ENCODE measurements at regions not wholly inside any gene's neighbourhood (a gene's known extent, or its start where the extent isn't known, plus 50 kb on each side); places are given as distances from the start of the nearest gene placed in this dataset.
"Not testable (repeated sequence)": the region's sequence is repeated elsewhere in the genome, so short reads cannot be mapped to it uniquely, and the experiment has no call there.

DNA sequence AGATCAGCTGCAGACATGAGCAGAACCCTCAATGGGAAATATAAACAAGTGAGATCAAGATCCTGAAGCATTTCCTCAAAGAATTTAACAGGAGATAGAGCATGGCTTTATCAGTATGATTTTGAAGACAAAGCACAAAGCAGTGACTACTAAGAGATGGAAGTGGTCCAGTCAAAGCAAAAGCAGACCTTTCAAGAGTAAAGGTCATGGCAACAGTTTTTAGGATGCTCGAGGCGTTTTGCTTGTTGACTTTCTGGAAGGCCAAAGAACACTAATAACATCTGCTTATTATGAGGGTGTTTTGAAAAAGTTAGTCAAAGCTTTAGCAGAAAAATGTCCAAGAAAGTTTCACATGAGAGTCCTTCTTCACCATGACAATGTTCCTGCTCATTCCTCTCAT lies 128.5 kb downstream of the KCNE4 start:
- TF ChIP-seq, protein P1, sequence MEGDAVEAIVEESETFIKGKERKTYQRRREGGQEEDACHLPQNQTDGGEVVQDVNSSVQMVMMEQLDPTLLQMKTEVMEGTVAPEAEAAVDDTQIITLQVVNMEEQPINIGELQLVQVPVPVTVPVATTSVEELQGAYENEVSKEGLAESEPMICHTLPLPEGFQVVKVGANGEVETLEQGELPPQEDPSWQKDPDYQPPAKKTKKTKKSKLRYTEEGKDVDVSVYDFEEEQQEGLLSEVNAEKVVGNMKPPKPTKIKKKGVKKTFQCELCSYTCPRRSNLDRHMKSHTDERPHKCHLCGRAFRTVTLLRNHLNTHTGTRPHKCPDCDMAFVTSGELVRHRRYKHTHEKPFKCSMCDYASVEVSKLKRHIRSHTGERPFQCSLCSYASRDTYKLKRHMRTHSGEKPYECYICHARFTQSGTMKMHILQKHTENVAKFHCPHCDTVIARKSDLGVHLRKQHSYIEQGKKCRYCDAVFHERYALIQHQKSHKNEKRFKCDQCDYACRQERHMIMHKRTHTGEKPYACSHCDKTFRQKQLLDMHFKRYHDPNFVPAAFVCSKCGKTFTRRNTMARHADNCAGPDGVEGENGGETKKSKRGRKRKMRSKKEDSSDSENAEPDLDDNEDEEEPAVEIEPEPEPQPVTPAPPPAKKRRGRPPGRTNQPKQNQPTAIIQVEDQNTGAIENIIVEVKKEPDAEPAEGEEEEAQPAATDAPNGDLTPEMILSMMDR (IDR thresholded peaks at IDR 0.05; ENCODE audit: insufficient read depth, low read length, poor library complexity, severe bottlenecking) = no peak
- no peak for DNase-seq (ENCODE audit: extremely low read depth, insufficient read length)
- no peak overlapping the region for H3K4me3 ChIP-seq (replicated peaks; ENCODE audit: low read depth, low read length)
- no peaks in the 10 kb centered on the region for H3K27me3 ChIP-seq (replicated peaks; ENCODE audit: control insufficient read depth, insufficient read depth, low read length)
- H3K36me3 ChIP-seq (ENCODE audit: control insufficient read depth, insufficient read depth, low read length) = no peaks in the 10 kb centered on the region

DNA sequence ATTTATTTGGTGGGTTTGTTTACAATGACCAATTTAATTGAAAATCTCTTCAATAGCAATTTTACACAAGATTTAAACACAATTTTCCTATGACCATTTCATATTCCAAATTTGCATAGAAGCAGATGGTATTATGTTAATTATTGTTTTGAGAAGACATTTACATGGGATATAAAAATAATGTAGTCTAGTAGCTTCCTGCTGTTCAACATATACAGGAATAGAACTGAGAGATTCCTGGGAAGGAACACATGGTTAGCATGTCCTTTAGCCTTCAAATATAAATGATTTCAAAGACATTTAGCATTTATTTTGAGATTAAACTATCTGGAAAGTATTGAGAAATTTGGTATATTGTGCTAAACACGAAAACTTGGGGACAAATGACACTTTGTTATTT lies 129.6 kb downstream of the KCNE4 start:
- Histone ChIP-seq H3K36me3 (ENCODE audit: control insufficient read depth, insufficient read depth, low read length) (no peaks in the 10 kb centered on the region), H3K27me3 (replicated peaks; ENCODE audit: control insufficient read depth, insufficient read depth, low read length) (no peaks in the 10 kb centered on the region), H3K4me3 (replicated peaks; ENCODE audit: low read depth, low read length) (no peak overlapping the region)
- TF ChIP-seq, protein P1 (IDR thresholded peaks at IDR 0.05; ENCODE audit: insufficient read depth, low read length, poor library complexity, severe bottlenecking) = no peak
- DNase-seq (ENCODE audit: extremely low read depth, insufficient read length) = no peak

DNA sequence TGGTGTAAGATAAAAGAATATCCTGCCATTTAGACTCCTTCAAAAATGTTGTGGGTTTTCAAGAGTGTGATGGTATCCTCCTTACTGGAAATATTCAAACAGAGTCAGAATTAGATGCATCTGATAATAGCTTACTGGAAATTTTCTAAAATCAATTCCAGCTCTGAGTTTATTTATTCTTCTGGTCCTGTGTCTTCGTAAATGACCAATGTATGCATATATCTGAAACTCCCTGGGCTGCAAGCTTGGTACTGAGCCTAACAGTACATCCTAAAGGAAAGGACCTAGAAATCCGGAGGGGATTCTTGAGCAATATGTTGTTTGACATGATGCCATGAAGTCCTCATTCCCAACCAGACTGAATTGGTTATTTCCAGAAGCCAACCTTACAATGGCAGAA lies 130.4 kb downstream of the KCNE4 start:
- no peak overlapping the region for H3K4me3 ChIP-seq (replicated peaks; ENCODE audit: low read depth, low read length)
- no peaks in the 10 kb centered on the region for H3K36me3 ChIP-seq (ENCODE audit: control insufficient read depth, insufficient read depth, low read length)
- no peak for DNase-seq (ENCODE audit: extremely low read depth, insufficient read length)
- H3K27me3 ChIP-seq (replicated peaks; ENCODE audit: control insufficient read depth, insufficient read depth, low read length) = no peaks in the 10 kb centered on the region
- TF ChIP-seq, protein P1 (IDR thresholded peaks at IDR 0.05; ENCODE audit: insufficient read depth, low read length, poor library complexity, severe bottlenecking) = no peak

DNA sequence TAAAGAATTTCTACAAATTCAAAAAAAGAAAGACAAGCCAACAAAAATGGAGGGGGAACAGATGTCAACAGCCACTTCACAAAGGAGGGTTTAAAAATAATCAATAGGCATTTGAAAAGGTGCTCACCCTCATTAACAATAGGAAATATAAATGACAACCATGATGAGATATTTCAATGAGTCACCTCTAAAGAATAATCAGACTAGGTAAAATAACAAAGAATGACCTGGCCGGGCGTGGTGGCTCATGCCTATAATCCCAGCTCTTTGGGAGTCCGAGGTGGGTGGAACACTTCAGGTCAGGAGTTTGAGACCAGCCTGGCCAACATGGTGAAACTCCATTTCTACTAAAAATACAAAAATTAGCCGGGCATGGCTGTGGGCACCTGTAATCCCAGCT lies 133.6 kb downstream of the KCNE4 start:
- TF ChIP-seq, protein P1 (IDR thresholded peaks at IDR 0.05; ENCODE audit: insufficient read depth, low read length, poor library complexity, severe bottlenecking) = no peak
- H3K4me3 ChIP-seq (replicated peaks; ENCODE audit: low read depth, low read length) = no peak overlapping the region
- H3K27me3 ChIP-seq (replicated peaks; ENCODE audit: control insufficient read depth, insufficient read depth, low read length) = no peaks in the 10 kb centered on the region
- DNase-seq (ENCODE audit: extremely low read depth, insufficient read length) = no peak
- H3K36me3 ChIP-seq (ENCODE audit: control insufficient read depth, insufficient read depth, low read length) = no peaks in the 10 kb centered on the region

DNA sequence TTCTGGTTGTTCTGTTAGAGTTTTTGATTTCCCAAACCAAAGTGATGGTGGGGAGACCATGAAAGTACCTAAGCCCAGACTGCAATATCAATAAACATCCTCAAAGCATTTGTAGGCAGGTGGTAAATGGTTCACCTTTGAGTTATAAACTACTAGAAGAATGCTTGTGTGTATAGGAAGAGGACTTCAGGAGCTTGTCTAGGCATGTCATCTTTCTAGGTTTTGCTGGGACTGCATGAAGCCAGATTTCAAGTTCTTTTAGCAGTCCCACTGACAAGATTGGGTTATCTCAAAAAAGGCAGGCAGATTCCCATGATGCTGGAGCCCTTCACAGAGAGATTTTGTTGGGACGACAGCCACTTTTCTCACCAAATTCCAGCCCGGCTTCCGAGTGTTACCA lies 135.3 kb downstream of the KCNE4 start:
- no peak overlapping the region for H3K4me3 ChIP-seq (replicated peaks; ENCODE audit: low read depth, low read length)
- H3K27me3 ChIP-seq (replicated peaks; ENCODE audit: control insufficient read depth, insufficient read depth, low read length) = no peaks in the 10 kb centered on the region
- TF ChIP-seq, protein P1 (IDR thresholded peaks at IDR 0.05; ENCODE audit: insufficient read depth, low read length, poor library complexity, severe bottlenecking) = no peak
- H3K36me3 ChIP-seq (ENCODE audit: control insufficient read depth, insufficient read depth, low read length) = no peaks in the 10 kb centered on the region
- DNase-seq (ENCODE audit: extremely low read depth, insufficient read length) = no peak

DNA sequence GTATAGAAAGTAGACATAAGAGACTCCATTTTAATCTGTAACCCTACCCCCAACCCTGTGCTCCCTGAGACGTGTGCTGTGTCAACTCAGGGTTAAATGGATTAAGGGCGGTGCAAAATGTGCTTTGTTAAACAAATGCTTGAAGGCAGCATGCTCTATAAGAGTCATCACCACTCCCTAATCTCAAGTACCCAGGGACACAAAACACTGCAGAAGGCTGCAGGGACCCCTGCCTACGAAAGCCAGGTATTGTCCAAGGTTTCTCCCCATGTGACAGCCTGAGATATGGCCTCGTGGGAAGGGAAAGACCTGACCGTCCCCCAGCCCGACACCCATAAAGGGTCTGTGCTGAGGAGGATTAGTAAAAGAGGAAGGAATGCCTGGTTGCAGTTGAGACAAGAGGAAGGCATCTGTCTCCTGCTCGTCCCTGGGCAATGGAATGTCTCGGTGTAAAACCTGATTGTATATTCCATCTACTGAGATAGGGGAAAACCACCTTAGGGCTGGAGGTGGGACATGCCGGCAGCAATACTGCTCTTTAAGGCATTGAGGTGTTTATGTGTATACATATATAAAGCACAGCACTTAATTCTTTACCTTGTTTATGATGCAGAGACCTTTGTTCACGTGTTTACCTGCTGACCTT lies 138.7 kb downstream of the KCNE4 start:
- H3K27me3 ChIP-seq (replicated peaks; ENCODE audit: control insufficient read depth, insufficient read depth, low read length); DNase-seq (ENCODE audit: extremely low read depth, insufficient read length); H3K36me3 ChIP-seq (ENCODE audit: control insufficient read depth, insufficient read depth, low read length); H3K4me3 ChIP-seq (replicated peaks; ENCODE audit: low read depth, low read length): not testable (repeated sequence)

All from GM06990 (cell line).